A549 (cell line): ENCODE measurements at regions not wholly inside any gene's neighbourhood (a gene's known extent, or its start where the extent isn't known, plus 50 kb on each side); places are given as distances from the start of the nearest gene placed in this dataset.

Experiments
- CHD4 ChIP-seq: fragments of 200-600 bp; sonication (generic); IDR thresholded peaks from 2 replicates; pipeline ENCODE4 v1.6.1; 2016; ENCODE audit warnings: antibody characterized with exemption, mild to moderate bottlenecking, borderline replicate concordance
- CTCF ChIP-seq: fragments of >200 bp; sonication (Bioruptor Twin); formaldehyde crosslinking; IDR thresholded peaks from 3 replicates; pipeline ENCODE4 v1.5.1; 2016
- MAFK ChIP-seq: fragments of 450-650 bp; IDR thresholded peaks from 2 replicates; pipeline ENCODE4 v1.6.1; 2014; ENCODE audit not compliant: partially characterized antibody
- MYC ChIP-seq: IDR thresholded peaks from 2 replicates; pipeline ENCODE4 v1.6.1; 2012; ENCODE audit warnings: mild to moderate bottlenecking, inconsistent platforms, low read length, improper control_type of control experiment, borderline replicate concordance
- POLR2A ChIP-seq: IDR thresholded peaks from 2 replicates; pipeline ENCODE4 v1.6.1; 2012; ENCODE audit warnings: mild to moderate bottlenecking, low read length
- ZFP36 ChIP-seq: fragments of 450-650 bp; IDR thresholded peaks from 2 replicates; pipeline ENCODE4 v1.6.1; 2014; ENCODE audit warnings: borderline replicate concordance; ENCODE audit not compliant: partially characterized antibody
- TF ChIP-seq, protein P1 (sequence below): fragments of 200-600 bp; sonication (generic); IDR thresholded peaks from 2 replicates; pipeline ENCODE4 v1.6.1; 2016; ENCODE audit warnings: antibody characterized with exemption, mild to moderate bottlenecking, moderate library complexity
- TF ChIP-seq, protein P2 (sequence below): IDR thresholded peaks from 2 replicates; pipeline ENCODE4 v1.6.1; 2012

DNA sequence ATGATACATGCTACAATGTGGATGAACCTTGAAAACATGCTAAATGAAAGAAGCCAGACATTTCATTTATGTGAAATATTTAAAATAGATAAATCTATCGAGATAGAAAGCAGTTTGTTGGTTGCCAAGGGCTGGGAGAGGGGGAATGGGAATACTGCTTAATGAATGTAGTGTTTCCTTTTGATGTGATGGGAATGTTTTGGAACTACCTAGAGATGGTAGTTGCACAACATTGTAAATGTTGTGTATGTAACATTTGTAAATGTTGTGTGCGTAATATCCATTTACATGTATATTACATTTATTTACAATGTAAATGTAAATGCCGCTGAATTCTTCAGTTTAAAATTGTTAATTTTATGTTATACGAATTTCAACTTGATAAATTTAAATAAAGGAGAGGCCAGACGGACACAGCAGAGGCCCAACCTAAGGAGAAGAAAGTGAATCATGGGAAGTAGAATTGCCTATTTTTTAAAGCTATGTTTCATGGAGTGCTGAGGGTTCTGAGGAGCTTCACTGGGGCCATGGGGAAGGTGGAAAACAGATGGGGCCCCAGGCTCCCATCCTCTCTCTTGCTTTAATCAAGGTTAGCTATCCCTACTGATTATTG, 60.0 kb upstream of the TEX13D start:
- TF ChIP-seq, protein P1, sequence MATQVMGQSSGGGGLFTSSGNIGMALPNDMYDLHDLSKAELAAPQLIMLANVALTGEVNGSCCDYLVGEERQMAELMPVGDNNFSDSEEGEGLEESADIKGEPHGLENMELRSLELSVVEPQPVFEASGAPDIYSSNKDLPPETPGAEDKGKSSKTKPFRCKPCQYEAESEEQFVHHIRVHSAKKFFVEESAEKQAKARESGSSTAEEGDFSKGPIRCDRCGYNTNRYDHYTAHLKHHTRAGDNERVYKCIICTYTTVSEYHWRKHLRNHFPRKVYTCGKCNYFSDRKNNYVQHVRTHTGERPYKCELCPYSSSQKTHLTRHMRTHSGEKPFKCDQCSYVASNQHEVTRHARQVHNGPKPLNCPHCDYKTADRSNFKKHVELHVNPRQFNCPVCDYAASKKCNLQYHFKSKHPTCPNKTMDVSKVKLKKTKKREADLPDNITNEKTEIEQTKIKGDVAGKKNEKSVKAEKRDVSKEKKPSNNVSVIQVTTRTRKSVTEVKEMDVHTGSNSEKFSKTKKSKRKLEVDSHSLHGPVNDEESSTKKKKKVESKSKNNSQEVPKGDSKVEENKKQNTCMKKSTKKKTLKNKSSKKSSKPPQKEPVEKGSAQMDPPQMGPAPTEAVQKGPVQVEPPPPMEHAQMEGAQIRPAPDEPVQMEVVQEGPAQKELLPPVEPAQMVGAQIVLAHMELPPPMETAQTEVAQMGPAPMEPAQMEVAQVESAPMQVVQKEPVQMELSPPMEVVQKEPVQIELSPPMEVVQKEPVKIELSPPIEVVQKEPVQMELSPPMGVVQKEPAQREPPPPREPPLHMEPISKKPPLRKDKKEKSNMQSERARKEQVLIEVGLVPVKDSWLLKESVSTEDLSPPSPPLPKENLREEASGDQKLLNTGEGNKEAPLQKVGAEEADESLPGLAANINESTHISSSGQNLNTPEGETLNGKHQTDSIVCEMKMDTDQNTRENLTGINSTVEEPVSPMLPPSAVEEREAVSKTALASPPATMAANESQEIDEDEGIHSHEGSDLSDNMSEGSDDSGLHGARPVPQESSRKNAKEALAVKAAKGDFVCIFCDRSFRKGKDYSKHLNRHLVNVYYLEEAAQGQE = no peak
- TF ChIP-seq ZFP36 (no peak), CTCF (no peak), CHD4 (no peak), POLR2A (no peak), MAFK (no peak), MYC (no peak)
- TF ChIP-seq, protein P2, sequence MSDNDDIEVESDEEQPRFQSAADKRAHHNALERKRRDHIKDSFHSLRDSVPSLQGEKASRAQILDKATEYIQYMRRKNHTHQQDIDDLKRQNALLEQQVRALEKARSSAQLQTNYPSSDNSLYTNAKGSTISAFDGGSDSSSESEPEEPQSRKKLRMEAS = no peak
